Right lobe of liver (tissue), 6 donors: ENCODE measurements at regions not wholly inside any gene's neighbourhood (a gene's known extent, or its start where the extent isn't known, plus 50 kb on each side); places are given as distances from the start of the nearest gene placed in this dataset.
A peak's percentile ranks its signal among the peaks of the same experiment; 100 is the strongest.

Experiments
- ATAC-seq, 4 donors: fragments of 200-7000 bp; cut with Tn5 transposase; one replicate each; pipeline ENCODE4 v1.9.1; 2020; ENCODE audit warnings: mild to moderate bottlenecking in 4 of 4, moderate library complexity in 4 of 4
- DNase-seq, 3 donors: peaks; one replicate each; pipeline ENCODE4 v3.0.0-alpha.2; 2020
- H3K27ac ChIP-seq, 3 donors: fragments of 200-600 bp; one replicate each; pipeline ENCODE4 v1.8.0; 2022
- H3K27me3 ChIP-seq, 2 donors: fragments of 200-600 bp; one replicate each; pipeline ENCODE4 v1.8.0; 2022
- H3K36me3 ChIP-seq, 4 donors: fragments of 200-600 bp; sonication (generic) in 1 of 4; one replicate each; pipeline versions ENCODE4 v1.5.1 to v1.8.0; 2017 to 2022; ENCODE audit warnings: control low read depth in 1 of 4
- H3K4me1 ChIP-seq, 4 donors: fragments of 200-600 bp; sonication (generic) in 1 of 4; one replicate each; pipeline versions ENCODE4 v1.5.1 to v1.8.0; 2017 to 2022; ENCODE audit warnings: control low read depth in 1 of 4
- H3K4me3 ChIP-seq, 3 donors: fragments of 200-600 bp; one replicate each; pipeline ENCODE4 v1.8.0; 2022
- H3K9me3 ChIP-seq, 4 donors: fragments of 200-600 bp; sonication (generic) in 1 of 4; one replicate each; pipeline versions ENCODE4 v1.5.1 to v1.8.0; 2017 to 2022; ENCODE audit warnings: control low read depth in 1 of 4
- CTCF ChIP-seq, 4 donors: fragments of 200-600 bp in 3 of 4; fragments of 450-650 bp in 1 of 4; IDR thresholded peaks; one replicate each; pipeline versions ENCODE4 v1.5.1 to v1.8.0; 2016 to 2022; ENCODE audit warnings: antibody characterized with exemption in 4 of 4, mild to moderate bottlenecking in 2 of 4
- POLR2A ChIP-seq: fragments of 450-650 bp; IDR thresholded peaks from one replicate; pipeline ENCODE4 v1.6.1; 2017; ENCODE audit warnings: antibody characterized with exemption, mild to moderate bottlenecking
- WGBS: methylation state at CpG from one replicate; pipeline ENCODE4 v1.1.6; 2018; ENCODE audit warnings: low coverage, low lambda C conversion rate; ENCODE audit not compliant: insufficient coverage; ENCODE audit errors: missing lambda C conversion rate; 5-methylcytosine and 5-hydroxymethylcytosine counted together
- intact Hi-C, 2 donors: fragments of 100-400 bp; cut with DNase I; formaldehyde crosslinking; loops; one replicate each; pipeline versions ENCODE4 v1.11.2 to v1.14.1; 2022
- donor health status: DM: no; HTN: yes; CAD: no.
- donor health status: DM: no; HTN: no; CAD: no.
- donor health status: DM: no; HTN: no; CAD: no.
- donor health status: DM: no; HTN: yes; CAD: no.
- donor health status: DM: no; HTN: yes; CAD: no.

GRCh38 chr2:145652036-145652435 lies 1132.1 kb upstream of the ZEB2 start:
- ATAC-seq = no peak
- no peak overlapping the region for H3K27ac ChIP-seq

GRCh38 chr2:145650226-145650625 lies 1130.3 kb upstream of the ZEB2 start:
- DNase-seq = no peak
- no peaks in the 10 kb centered on the region for H3K36me3 ChIP-seq
- no peak for ATAC-seq
- no peak for TF ChIP-seq CTCF (IDR thresholded peaks at IDR 0.05)
- TF ChIP-seq POLR2A = no peak
- intact Hi-C loops = no loop called here
- no peaks in the 10 kb centered on the region for H3K27me3 ChIP-seq
- H3K27ac ChIP-seq = no peak overlapping the region
- no peaks in the 10 kb centered on the region for H3K9me3 ChIP-seq
- no peaks in the 10 kb centered on the region for H3K4me1 ChIP-seq
- H3K4me3 ChIP-seq = no peak overlapping the region

More at GRCh38 chr2:145652036-145652435, 1132.1 kb upstream of the ZEB2 start:
- WGBS = 59% methylated on average over 2 of the region's 2 CpGs
- Histone ChIP-seq H3K4me3 (no peak overlapping the region), H3K4me1 (no peaks in the 10 kb centered on the region), H3K27me3 (no peaks in the 10 kb centered on the region), H3K9me3 (no peaks in the 10 kb centered on the region), H3K36me3 (no peaks in the 10 kb centered on the region)
- intact Hi-C loops = no loop called here
- DNase-seq = no peak
- TF ChIP-seq CTCF (IDR thresholded peaks at IDR 0.05) (no peak), POLR2A (no peak)

GRCh38 chr2:145649061-145649460 lies 1129.1 kb upstream of the ZEB2 start:
- H3K4me1 ChIP-seq = no peaks in the 10 kb centered on the region
- no peak for TF ChIP-seq CTCF (IDR thresholded peaks at IDR 0.05)
- TF ChIP-seq POLR2A = no peak
- no peak for DNase-seq
- no peaks in the 10 kb centered on the region for H3K36me3 ChIP-seq
- 85% methylated on average over 4 of the region's 4 CpGs for WGBS
- H3K4me3 ChIP-seq = no peak overlapping the region
- no peaks in the 10 kb centered on the region for H3K9me3 ChIP-seq
- H3K27ac ChIP-seq = no peak overlapping the region
- no peaks in the 10 kb centered on the region for H3K27me3 ChIP-seq
- intact Hi-C loops = no loop called here
- no peak for ATAC-seq

GRCh38 chr2:145644820-145645302 lies 1124.9 kb upstream of the ZEB2 start:
- Histone ChIP-seq H3K4me1 (no peaks in the 10 kb centered on the region), H3K27me3 (no peaks in the 10 kb centered on the region), H3K36me3 (no peaks in the 10 kb centered on the region), H3K9me3 (no peaks in the 10 kb centered on the region), H3K27ac (no peak overlapping the region), H3K4me3 (no peak overlapping the region)
- ATAC-seq (no peak), DNase-seq (no peak)
- no peak for TF ChIP-seq POLR2A
- TF ChIP-seq CTCF (IDR thresholded peaks at IDR 0.05) = no peak
- intact Hi-C loops = no loop called here

GRCh38 chr2:145638675-145639074 lies 1118.8 kb upstream of the ZEB2 start:
- no peaks in the 10 kb centered on the region for H3K36me3 ChIP-seq
- intact Hi-C loops = no loop called here
- H3K27ac ChIP-seq = no peak overlapping the region
- no peak for DNase-seq
- no peaks in the 10 kb centered on the region for H3K9me3 ChIP-seq
- H3K4me1 ChIP-seq = peaks cover 0 to 3% (median 0%) of the 10 kb centered on the region in 4 donors
- no peak overlapping the region for H3K4me3 ChIP-seq
- 32% methylated on average over 2 of the region's 2 CpGs for WGBS
- peak in 1 of 4 donors; percentile 25 for ATAC-seq
- H3K27me3 ChIP-seq = no peaks in the 10 kb centered on the region
- no peak for TF ChIP-seq POLR2A
- no peak for TF ChIP-seq CTCF (IDR thresholded peaks at IDR 0.05)
